ENCODE measurements at regions not wholly inside any gene's neighbourhood (a gene's known extent, or its start where the extent isn't known, plus 50 kb on each side); places are given as distances from the start of the nearest gene placed in this dataset.

DNA sequence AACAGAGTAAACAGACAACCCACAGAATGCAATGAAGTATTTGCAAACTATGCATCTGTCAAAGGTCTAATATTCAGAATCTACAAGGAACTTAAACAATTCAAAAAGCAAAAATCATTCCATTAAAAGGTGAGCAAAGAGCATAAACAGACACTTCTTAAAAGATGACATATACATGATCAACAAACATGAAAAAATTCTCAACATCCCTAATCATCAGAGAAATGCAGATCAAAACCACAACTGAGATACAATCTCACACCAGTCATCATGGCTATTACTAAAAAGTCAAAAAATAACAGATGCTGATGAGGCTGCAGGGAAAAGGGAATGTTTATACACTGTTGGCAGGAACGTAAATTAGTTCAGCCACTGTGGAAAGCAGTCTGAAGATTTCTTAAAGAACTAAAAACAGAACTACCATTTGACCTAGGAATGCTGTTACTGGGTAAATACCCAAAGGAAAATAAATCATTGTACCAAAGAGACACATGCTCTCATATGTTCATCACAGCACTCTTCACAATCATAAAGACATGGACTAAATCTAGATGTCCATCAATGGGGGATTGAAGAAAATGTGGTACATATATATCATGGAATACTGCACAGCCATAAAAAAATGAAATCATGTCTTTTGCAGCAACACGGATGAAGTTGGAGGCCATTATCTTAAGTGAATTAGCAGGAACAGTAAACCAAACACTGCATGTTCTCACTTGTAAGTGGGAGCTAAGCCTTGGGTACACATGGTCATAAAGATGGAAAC lies 393.3 kb upstream of the CBLB start:
- H3K27me3 ChIP-seq (ENCODE audit: control insufficient read depth, insufficient read depth): no peaks in the 10 kb centered on the region
- H3K4me3 ChIP-seq (ENCODE audit: low read length): no peak overlapping the region
- no peaks in the 10 kb centered on the region for H3K4me1 ChIP-seq (ENCODE audit: control insufficient read depth, insufficient read depth, low read length)
- DNase-seq: no peak
- intact Hi-C loops (cut with DNase I): no loop called here
- peaks cover 2% of the 10 kb centered on the region for H3K9me3 ChIP-seq (ENCODE audit: control insufficient read depth, low read length)
- no peak for ATAC-seq
- no peak overlapping the region for H3K27ac ChIP-seq (ENCODE audit: low read length)
- WGBS: 67% methylated on average over 2 of the region's 2 CpGs

- intact Hi-C loops (cut with DNase I): no loop called here
- 73% methylated on average over 5 of the region's 5 CpGs for WGBS
- H3K9me3 ChIP-seq (ENCODE audit: control insufficient read depth, low read length): peaks cover 2% of the 10 kb centered on the region
- no peaks in the 10 kb centered on the region for H3K27me3 ChIP-seq (ENCODE audit: control insufficient read depth, insufficient read depth)
- no peak overlapping the region for H3K4me3 ChIP-seq (ENCODE audit: low read length)
- no peaks in the 10 kb centered on the region for H3K4me1 ChIP-seq (ENCODE audit: control insufficient read depth, insufficient read depth, low read length)
- no peak overlapping the region for H3K27ac ChIP-seq (ENCODE audit: low read length)
- no peak for ATAC-seq
- no peak for DNase-seq
Observed at GRCh38 chr3:106263011-106263410, 394.2 kb upstream of the CBLB start.

DNA sequence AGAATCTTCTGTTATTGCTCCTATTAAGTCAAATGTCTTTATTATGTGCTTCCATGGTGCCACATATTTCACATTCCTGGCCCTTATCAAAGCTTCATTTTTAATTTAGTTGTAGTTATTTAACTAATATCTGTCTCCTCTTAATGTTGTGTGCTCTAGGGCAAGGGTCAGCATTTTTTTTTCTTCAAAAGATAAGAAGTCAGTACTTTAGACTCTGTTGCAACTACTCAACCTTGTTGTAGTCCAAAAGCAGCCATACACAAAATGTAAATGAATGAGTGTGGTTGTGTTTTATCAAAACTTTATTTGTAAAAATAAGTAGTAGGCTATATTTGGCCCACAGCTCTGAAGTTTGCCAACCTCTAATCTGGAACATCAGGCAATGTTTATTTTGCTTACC lies 394.7 kb upstream of the CBLB start:
- H3K4me1 ChIP-seq (ENCODE audit: control insufficient read depth, insufficient read depth, low read length): no peaks in the 10 kb centered on the region
- H3K4me3 ChIP-seq (ENCODE audit: low read length): no peak overlapping the region
- ATAC-seq (no peak), DNase-seq (no peak)
- no peaks in the 10 kb centered on the region for H3K27me3 ChIP-seq (ENCODE audit: control insufficient read depth, insufficient read depth)
- intact Hi-C loops (cut with DNase I): no loop called here
- H3K9me3 ChIP-seq (ENCODE audit: control insufficient read depth, low read length): peaks cover 2% of the 10 kb centered on the region
- no peak overlapping the region for H3K27ac ChIP-seq (ENCODE audit: low read length)

- Histone ChIP-seq H3K4me3 (ENCODE audit: low read length) (no peak overlapping the region), H3K27me3 (ENCODE audit: control insufficient read depth, insufficient read depth) (no peaks in the 10 kb centered on the region), H3K27ac (ENCODE audit: low read length) (no peak overlapping the region), H3K9me3 (ENCODE audit: control insufficient read depth, low read length) (no peaks in the 10 kb centered on the region), H3K4me1 (ENCODE audit: control insufficient read depth, insufficient read depth, low read length) (no peaks in the 10 kb centered on the region)
- intact Hi-C loops (cut with DNase I): no loop called here
- ATAC-seq (no peak), DNase-seq (no peak)
- WGBS: 30% methylated on average over 3 of the region's 3 CpGs
Observed at GRCh38 chr3:106265704-106266103, 396.9 kb upstream of the CBLB start.

DNA sequence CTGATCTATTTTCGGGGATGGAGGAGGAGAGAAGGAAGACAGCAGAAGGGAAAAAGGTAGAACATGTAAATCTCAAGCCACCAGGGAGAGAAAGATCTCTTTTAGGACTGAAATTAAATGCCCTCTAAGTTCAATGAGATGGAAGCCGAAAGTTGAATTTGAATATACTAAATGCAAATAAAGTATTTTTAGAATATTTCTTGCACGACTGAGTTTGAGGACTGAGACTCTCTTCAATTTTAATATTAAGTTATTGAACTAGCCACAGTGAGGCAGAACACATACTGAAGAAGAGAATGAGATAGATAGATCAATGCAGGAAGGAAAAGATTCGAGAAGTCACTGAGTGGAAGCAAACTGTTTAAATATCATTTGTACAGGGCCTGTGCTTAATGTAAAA lies 399.9 kb upstream of the CBLB start:
- no peak overlapping the region for H3K27ac ChIP-seq (ENCODE audit: low read length)
- no peaks in the 10 kb centered on the region for H3K9me3 ChIP-seq (ENCODE audit: control insufficient read depth, low read length)
- ATAC-seq (no peak), DNase-seq (no peak)
- 90% methylated on average over 4 of the region's 4 CpGs for WGBS
- H3K4me1 ChIP-seq (ENCODE audit: control insufficient read depth, insufficient read depth, low read length): no peaks in the 10 kb centered on the region
- H3K27me3 ChIP-seq (ENCODE audit: control insufficient read depth, insufficient read depth): no peaks in the 10 kb centered on the region
- intact Hi-C loops (cut with DNase I): no loop called here
- H3K4me3 ChIP-seq (ENCODE audit: low read length): no peak overlapping the region

DNA sequence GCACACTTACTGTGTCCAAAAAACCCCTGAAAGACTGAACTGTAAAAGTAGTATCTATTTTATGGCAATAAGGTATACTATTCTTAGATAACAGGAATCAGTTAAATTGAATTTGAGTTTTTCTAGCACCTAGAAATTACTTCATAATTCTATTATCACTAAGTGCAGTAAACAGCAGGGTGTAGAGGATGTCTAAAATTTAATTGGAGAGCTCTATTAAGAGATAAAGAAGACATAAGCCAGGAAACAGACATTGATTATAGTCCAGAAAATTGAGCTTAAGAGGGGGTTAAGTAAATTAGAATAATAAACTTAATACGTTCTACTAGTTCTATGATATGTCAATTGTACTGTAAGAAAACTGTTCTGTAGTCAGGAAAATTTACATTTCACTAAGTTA lies 403.5 kb upstream of the CBLB start:
- no peak for ATAC-seq
- WGBS: 84% methylated on average over 1 of the region's 1 CpG
- no peak for DNase-seq
- Histone ChIP-seq H3K27me3 (ENCODE audit: control insufficient read depth, insufficient read depth) (no peaks in the 10 kb centered on the region), H3K9me3 (ENCODE audit: control insufficient read depth, low read length) (no peaks in the 10 kb centered on the region), H3K4me1 (ENCODE audit: control insufficient read depth, insufficient read depth, low read length) (no peaks in the 10 kb centered on the region), H3K4me3 (ENCODE audit: low read length) (no peak overlapping the region), H3K27ac (ENCODE audit: low read length) (no peak overlapping the region)
- intact Hi-C loops (cut with DNase I): no loop called here

GRCh38 chr3:106275592-106275991 lies 406.8 kb upstream of the CBLB start:
- intact Hi-C loops (cut with DNase I): no loop called here
- DNase-seq (no peak), ATAC-seq (no peak)
- no peaks in the 10 kb centered on the region for H3K4me1 ChIP-seq (ENCODE audit: control insufficient read depth, insufficient read depth, low read length)
- H3K9me3 ChIP-seq (ENCODE audit: control insufficient read depth, low read length): no peaks in the 10 kb centered on the region
- no peak overlapping the region for H3K27ac ChIP-seq (ENCODE audit: low read length)
- no peak overlapping the region for H3K4me3 ChIP-seq (ENCODE audit: low read length)
- WGBS: 57% methylated on average over 5 of the region's 5 CpGs
- no peaks in the 10 kb centered on the region for H3K27me3 ChIP-seq (ENCODE audit: control insufficient read depth, insufficient read depth)

GRCh38 chr3:106276151-106276550 lies 407.3 kb upstream of the CBLB start:
- Histone ChIP-seq H3K27ac (ENCODE audit: low read length) (no peak overlapping the region), H3K4me1 (ENCODE audit: control insufficient read depth, insufficient read depth, low read length) (no peaks in the 10 kb centered on the region), H3K9me3 (ENCODE audit: control insufficient read depth, low read length) (no peaks in the 10 kb centered on the region), H3K27me3 (ENCODE audit: control insufficient read depth, insufficient read depth) (no peaks in the 10 kb centered on the region), H3K4me3 (ENCODE audit: low read length) (no peak overlapping the region)
- DNase-seq: no peak
- no peak for ATAC-seq
- intact Hi-C loops (cut with DNase I): no loop called here

GRCh38 chr3:106276755-106277612 lies 408.2 kb upstream of the CBLB start:
- 77% methylated on average over 6 of the region's 6 CpGs for WGBS
- H3K4me1 ChIP-seq (ENCODE audit: control insufficient read depth, insufficient read depth, low read length): no peaks in the 10 kb centered on the region
- H3K4me3 ChIP-seq (ENCODE audit: low read length): no peak overlapping the region
- intact Hi-C loops (cut with DNase I): no loop called here
- no peak overlapping the region for H3K27ac ChIP-seq (ENCODE audit: low read length)
- DNase-seq (no peak), ATAC-seq (no peak)
- H3K27me3 ChIP-seq (ENCODE audit: control insufficient read depth, insufficient read depth): no peaks in the 10 kb centered on the region
- no peaks in the 10 kb centered on the region for H3K9me3 ChIP-seq (ENCODE audit: control insufficient read depth, low read length)

DNA sequence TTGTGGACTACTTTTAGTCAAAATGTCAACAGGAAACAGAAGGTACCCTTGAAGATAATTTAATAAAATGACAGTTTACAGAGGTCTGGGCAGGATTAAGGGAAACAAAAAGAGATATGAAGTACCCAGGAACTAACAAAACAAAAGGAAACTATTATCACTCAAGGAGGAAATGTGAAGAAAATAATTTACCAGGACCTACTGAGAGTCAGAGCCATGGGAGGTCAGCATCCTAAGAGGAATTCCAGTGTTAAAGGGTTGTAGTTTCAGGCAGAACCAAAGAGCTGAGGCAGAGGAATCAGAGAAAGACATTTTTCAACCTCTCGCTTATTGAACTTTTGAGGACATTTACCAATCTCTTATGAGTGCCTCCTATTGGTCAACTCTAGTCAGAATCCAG lies 408.9 kb upstream of the CBLB start:
- no peaks in the 10 kb centered on the region for H3K27me3 ChIP-seq (ENCODE audit: control insufficient read depth, insufficient read depth)
- WGBS: 92% methylated on average over 1 of the region's 1 CpG
- no peak overlapping the region for H3K27ac ChIP-seq (ENCODE audit: low read length)
- no peaks in the 10 kb centered on the region for H3K9me3 ChIP-seq (ENCODE audit: control insufficient read depth, low read length)
- no peak overlapping the region for H3K4me3 ChIP-seq (ENCODE audit: low read length)
- DNase-seq (no peak), ATAC-seq (no peak)
- intact Hi-C loops (cut with DNase I): no loop called here
- no peaks in the 10 kb centered on the region for H3K4me1 ChIP-seq (ENCODE audit: control insufficient read depth, insufficient read depth, low read length)

DNA sequence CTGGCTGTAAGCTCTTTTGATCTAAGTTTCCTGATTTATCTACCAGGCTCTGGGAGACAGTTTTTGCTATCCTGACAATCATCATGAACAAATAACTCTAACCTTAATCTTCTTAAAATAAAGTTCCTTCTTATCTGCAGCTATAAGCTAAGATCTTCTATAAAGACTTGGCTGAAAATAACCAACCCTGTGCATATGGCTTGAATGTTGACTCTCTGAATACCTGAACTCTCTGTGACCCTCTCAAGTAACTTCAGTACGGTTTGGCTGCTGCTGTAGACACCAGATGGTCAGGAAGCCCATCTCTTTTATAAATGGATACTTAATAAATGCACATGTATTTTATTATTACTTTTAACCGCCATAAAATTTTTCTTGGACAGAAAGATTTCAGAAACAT lies 412.4 kb upstream of the CBLB start:
- no peak overlapping the region for H3K4me3 ChIP-seq (ENCODE audit: low read length)
- intact Hi-C loops (cut with DNase I): no loop called here
- no peaks in the 10 kb centered on the region for H3K9me3 ChIP-seq (ENCODE audit: control insufficient read depth, low read length)
- no peaks in the 10 kb centered on the region for H3K4me1 ChIP-seq (ENCODE audit: control insufficient read depth, insufficient read depth, low read length)
- H3K27ac ChIP-seq (ENCODE audit: low read length): no peak overlapping the region
- ATAC-seq (no peak), DNase-seq (no peak)
- H3K27me3 ChIP-seq (ENCODE audit: control insufficient read depth, insufficient read depth): no peaks in the 10 kb centered on the region
- WGBS: 9% methylated on average over 2 of the region's 2 CpGs

All from right cardiac atrium (tissue), 5 donors.